Tongue (tissue), 1 donor: ENCODE measurements at regions not wholly inside any gene's neighbourhood (a gene's known extent, or its start where the extent isn't known, plus 50 kb on each side); places are given as distances from the start of the nearest gene placed in this dataset.

ENCODE experiments used
- DNase-seq: peaks from one replicate; pipeline ENCODE4 v3.0.0-alpha.2; 2015

GRCh38 chr7:50962962-50963374, 180.3 kb upstream of the GRB10 start:
- DNase-seq, result peak; percentile 25

DNA sequence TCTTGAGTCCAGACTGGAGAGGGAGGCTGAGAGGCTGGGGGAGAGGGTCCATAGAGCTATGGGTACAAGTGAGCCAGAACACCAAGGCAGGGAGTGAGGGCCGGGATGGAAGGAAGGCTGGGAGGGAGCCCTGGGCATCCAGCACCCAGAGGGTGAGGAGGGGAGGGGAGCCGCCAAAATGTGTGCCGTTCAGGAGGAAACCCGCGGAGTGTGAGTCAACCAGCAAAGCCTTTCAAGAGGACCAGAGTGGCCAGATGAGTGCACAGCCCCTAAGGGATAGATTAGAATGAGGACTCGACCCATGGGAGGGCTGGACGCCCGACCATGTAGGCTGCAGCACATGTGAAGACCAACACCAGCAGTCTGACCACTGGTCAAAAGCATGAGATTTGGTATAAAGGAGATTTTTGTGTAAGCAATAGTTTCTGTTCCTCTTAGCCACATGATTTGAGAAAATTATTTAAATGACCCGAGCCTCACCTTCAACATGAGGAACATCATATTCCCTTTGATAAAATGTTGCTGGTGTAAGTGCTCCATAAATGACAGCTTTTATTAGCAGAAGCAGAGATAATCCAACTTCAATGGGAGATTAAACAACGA, 179.7 kb upstream of the GRB10 start:
- no peak for DNase-seq

GRCh38 chr7:50960621-50961310, 178.1 kb upstream of the GRB10 start:
- DNase-seq, result no peak

GRCh38 chr7:50959991-50960390, 177.3 kb upstream of the GRB10 start:
- no peak for DNase-seq

- no peak for DNase-seq
These were observed 176.9 kb upstream of the GRB10 start for GRCh38 chr7:50959560-50959959.

DNA sequence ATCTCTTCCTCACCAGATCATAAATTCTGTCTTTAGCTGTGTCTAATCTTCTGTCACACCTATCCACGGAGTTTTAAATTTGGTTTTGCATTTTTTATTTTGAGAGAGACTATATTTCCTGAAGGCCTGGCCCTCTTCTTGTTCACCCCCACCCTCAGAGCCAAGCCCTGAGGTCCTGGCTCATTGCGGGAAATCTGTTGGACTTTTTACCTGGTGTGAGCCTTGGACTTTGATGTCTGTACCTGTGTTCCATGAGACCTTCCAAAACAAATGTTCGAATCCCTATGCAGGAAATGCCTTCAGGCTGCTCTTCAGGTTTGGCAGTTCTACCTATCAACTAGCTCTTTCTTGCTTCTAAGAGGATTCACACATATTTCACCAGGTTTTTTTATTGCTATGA, 175.2 kb upstream of the GRB10 start:
- no peak for DNase-seq

GRCh38 chr7:50957431-50957830, 174.7 kb upstream of the GRB10 start:
- DNase-seq, result no peak

DNA sequence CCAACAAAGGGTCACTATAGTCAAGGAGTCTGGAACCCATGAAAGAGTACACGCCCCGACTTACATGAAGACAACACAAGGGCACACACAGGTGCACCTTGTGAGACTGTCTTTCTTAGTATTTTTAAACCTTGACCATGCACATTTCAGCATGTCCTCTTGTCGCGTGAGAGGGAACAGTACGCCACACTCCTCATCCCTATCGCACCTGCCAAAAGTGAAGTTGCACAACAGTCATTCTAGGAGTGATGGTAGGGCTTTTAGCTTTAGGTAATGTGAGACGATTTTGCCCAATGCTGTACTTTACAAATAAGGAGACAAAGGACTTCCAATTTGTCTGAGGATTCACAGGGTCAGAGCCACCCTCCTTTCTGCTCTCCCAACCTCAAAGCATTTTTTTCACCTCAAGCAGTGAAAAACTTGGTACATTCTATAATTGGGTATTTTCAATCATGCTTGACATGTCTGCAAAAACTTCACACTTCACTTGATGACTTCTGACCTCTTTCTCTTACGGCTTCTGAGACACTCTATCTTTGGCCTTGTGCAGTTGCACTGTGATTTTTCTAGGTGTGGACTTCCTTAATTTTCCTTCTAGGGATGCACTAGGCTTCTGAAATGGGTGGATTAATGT, 173.9 kb upstream of the GRB10 start:
- DNase-seq, result no peak

DNA sequence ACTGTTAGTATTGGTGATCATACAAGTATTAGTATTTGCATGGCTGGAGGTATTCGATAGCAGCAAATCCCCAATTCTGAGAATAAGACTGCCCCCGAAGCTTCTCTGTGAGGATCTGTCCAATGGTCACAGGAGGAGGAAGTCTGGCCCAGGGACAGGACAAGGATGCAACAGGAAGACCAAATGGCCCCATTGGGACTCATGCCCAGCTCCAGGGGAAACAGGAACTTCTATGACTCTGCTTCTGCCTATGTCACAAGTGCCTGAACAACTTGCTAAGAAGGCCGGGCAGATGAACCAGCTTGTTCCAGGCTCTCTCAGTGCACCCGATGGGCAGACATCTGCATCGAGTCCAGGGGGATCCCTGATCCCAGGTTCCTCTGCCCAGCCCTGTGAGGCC, 172.0 kb upstream of the GRB10 start:
- no peak for DNase-seq

DNA sequence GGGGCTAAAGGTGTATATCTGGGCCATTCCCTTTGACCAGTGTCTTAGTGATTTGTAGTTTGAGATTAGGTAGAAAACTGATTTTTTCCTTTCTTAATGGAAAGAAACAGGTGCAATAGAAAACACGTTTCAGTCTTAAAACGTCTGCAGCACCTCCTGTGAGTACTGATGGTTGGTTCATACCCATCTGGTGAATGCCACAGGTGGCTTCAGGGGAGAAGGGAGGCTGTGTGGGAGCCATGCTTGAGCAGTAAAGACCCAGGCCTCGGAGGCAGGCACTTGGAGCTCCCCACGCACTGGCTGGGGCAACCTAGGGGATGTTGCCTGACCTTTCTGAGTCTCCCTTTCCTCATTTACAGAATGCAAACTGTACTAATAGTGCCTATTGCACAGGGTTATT, 171.5 kb upstream of the GRB10 start:
- no peak for DNase-seq

- no peak for DNase-seq
These were observed 171.1 kb upstream of the GRB10 start for GRCh38 chr7:50953820-50954219.

GRCh38 chr7:50953303-50953702, 170.6 kb upstream of the GRB10 start:
- no peak for DNase-seq

GRCh38 chr7:50952544-50952943, 169.8 kb upstream of the GRB10 start:
- no peak for DNase-seq

- DNase-seq, result no peak
These were observed 169.4 kb upstream of the GRB10 start for GRCh38 chr7:50952120-50952519.

GRCh38 chr7:50943482-50943881, 160.8 kb upstream of the GRB10 start:
- DNase-seq, result no peak

DNA sequence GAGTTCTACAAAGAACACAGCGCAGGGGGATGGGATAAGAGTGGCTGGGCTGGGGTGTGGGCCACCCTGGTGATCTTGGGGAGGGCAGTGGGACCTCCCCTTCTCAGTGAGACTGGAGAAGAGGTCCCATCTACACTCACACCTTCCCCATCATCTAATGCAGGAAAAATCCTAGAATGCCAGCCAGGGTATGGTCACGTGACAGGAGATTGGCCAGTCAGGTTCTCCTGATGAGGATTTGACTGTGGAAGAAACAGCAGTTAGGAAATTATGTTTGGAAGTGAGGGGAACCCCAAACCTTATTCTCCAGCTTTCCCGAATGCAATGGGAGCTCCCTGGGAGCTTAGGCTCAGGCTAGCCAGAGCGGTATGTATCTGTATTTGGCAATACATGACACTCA, 158.8 kb upstream of the GRB10 start:
- DNase-seq, result no peak

GRCh38 chr7:50940621-50941020, 157.9 kb upstream of the GRB10 start:
- peak; percentile 33 for DNase-seq

- DNase-seq, result peak; percentile 89
These were observed 156.3 kb upstream of the GRB10 start for GRCh38 chr7:50939021-50939420.

DNA sequence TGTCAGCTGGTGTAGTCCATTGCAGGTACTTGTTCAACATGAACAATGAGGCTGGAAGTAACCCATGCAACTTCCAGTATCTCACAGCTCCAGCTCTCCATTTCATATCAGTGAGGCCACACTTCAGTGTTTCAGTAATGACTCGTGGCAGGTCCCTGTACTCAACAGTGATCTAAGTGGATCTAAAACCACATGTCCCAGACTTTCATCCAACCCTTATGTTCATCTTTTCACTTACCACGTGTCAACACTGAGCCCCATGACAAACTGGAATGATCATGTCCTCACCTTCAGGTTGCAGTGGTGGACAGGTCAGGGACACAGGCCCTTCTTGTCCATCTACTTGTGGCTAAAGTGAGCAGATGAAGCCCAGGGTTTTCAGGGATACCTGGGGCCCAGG, 155.0 kb upstream of the GRB10 start:
- no peak for DNase-seq

GRCh38 chr7:50926049-50926448, 143.4 kb upstream of the GRB10 start:
- no peak for DNase-seq

- DNase-seq, result no peak
These were observed 140.8 kb upstream of the GRB10 start for GRCh38 chr7:50923476-50923875.

- DNase-seq, result no peak
These were observed 138.6 kb upstream of the GRB10 start for GRCh38 chr7:50921114-50921813.

GRCh38 chr7:50920031-50920635, 137.4 kb upstream of the GRB10 start:
- DNase-seq, result no peak
